ENCODE measurements at regions not wholly inside any gene's neighbourhood (a gene's known extent, or its start where the extent isn't known, plus 50 kb on each side); places are given as distances from the start of the nearest gene placed in this dataset.

DNA sequence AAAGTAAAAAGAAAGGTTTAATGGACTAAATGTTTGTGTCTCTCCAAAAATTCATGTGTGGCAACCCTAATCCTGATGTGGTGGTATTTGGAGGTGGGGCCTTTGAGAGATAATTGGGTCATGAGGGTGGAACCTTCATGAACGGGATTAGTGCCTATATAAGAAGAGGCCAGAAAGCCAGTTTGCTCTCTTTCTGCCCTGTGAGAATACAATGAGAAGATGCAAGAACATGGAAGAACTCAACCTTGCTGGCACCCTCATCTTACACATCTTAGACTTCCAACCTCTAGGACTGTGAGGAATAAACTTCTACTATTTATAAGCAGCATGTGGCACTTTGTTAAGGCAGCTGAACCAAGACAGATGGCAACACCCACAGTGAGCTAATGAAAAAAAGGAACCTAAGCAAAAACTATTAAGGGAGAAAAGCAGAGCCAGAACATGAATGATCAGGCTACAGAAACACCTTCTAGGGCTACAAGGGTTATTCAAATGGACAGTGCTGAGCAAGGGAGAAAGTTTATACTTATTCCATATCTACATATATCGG is 159.5 kb downstream of the PLK2 start:
- no peaks in the 10 kb centered on the region for H3F3A ChIP-seq (replicated peaks; ENCODE audit: insufficient read depth)
- H3K27ac ChIP-seq (ENCODE audit: low read depth in 2 of 2, low read length in 1 of 2) = no peak overlapping the region
- no peaks in the 10 kb centered on the region for H3K9me2 ChIP-seq
- DNase-seq = no peak
- 94% methylated on average over 2 of the region's 2 CpGs for WGBS (ENCODE audit: low lambda C conversion rate)
- no peaks in the 10 kb centered on the region for H3K36me3 ChIP-seq (replicated peaks in 1 of 2; ENCODE audit: control insufficient read depth in 1 of 2, insufficient read depth in 2 of 2, low read length in 1 of 2)
- H3K4me3 ChIP-seq (ENCODE audit: low read depth in 2 of 2, low read length in 1 of 2) = no peak overlapping the region
- H3K4me1 ChIP-seq (ENCODE audit: control insufficient read depth in 1 of 2, insufficient read depth in 2 of 2, low read depth in 1 of 2, low read length in 1 of 2) = no peaks in the 10 kb centered on the region; a peak in 1 of 4 replicates
- ChIA-PET POLR2A (no interaction called here), CTCF (no interaction called here)
- TF ChIP-seq, protein P1, sequence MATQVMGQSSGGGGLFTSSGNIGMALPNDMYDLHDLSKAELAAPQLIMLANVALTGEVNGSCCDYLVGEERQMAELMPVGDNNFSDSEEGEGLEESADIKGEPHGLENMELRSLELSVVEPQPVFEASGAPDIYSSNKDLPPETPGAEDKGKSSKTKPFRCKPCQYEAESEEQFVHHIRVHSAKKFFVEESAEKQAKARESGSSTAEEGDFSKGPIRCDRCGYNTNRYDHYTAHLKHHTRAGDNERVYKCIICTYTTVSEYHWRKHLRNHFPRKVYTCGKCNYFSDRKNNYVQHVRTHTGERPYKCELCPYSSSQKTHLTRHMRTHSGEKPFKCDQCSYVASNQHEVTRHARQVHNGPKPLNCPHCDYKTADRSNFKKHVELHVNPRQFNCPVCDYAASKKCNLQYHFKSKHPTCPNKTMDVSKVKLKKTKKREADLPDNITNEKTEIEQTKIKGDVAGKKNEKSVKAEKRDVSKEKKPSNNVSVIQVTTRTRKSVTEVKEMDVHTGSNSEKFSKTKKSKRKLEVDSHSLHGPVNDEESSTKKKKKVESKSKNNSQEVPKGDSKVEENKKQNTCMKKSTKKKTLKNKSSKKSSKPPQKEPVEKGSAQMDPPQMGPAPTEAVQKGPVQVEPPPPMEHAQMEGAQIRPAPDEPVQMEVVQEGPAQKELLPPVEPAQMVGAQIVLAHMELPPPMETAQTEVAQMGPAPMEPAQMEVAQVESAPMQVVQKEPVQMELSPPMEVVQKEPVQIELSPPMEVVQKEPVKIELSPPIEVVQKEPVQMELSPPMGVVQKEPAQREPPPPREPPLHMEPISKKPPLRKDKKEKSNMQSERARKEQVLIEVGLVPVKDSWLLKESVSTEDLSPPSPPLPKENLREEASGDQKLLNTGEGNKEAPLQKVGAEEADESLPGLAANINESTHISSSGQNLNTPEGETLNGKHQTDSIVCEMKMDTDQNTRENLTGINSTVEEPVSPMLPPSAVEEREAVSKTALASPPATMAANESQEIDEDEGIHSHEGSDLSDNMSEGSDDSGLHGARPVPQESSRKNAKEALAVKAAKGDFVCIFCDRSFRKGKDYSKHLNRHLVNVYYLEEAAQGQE (IDR thresholded peaks at IDR 0.05; ENCODE audit: low read depth, low read length) = no peak
- no peak overlapping the region for H3K4me2 ChIP-seq
- no peak overlapping the region for H3K9ac ChIP-seq
- no peaks in the 10 kb centered on the region for H3K27me3 ChIP-seq (ENCODE audit: insufficient read depth)
- H2AFZ ChIP-seq (ENCODE audit: low read depth) = no peak overlapping the region
- H3K9me3 ChIP-seq = no peaks in the 10 kb centered on the region
- no peaks in the 10 kb centered on the region for H3K79me2 ChIP-seq (ENCODE audit: insufficient read depth)
- no peaks in the 10 kb centered on the region for H4K20me1 ChIP-seq (ENCODE audit: insufficient read depth)

DNA sequence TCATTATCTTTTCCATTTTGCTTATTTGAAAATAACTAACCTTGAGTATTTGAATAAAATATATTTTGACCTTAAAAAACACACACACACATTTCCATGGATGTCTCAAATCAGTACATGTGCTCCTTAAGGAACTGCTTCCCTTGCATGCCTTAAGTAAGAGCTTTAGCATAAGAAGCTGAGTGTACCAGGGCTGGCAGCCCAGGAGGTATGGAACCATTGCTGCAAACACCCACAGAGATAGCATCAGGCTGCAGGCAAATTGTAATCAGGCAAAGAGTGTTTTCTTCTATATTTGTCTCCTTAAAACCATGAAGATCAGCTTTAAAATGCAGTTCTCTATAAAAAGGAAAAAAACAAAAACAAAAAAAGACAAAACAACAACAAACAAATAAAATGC is 160.6 kb downstream of the PLK2 start:
- no peak overlapping the region for H3K4me2 ChIP-seq
- no peaks in the 10 kb centered on the region for H3K36me3 ChIP-seq (replicated peaks in 1 of 2; ENCODE audit: control insufficient read depth in 1 of 2, insufficient read depth in 2 of 2, low read length in 1 of 2)
- no peaks in the 10 kb centered on the region for H4K20me1 ChIP-seq (ENCODE audit: insufficient read depth)
- ChIA-PET POLR2A (no interaction called here), CTCF (interaction anchor here (1.4 kb wide), 1 partner anchor 162 kb away, joined by 5 read pairs; no protein-coding TSS in a partner anchor)
- DNase-seq = no peak
- H3K9ac ChIP-seq = no peak overlapping the region
- H3K4me1 ChIP-seq (ENCODE audit: control insufficient read depth in 1 of 2, insufficient read depth in 2 of 2, low read depth in 1 of 2, low read length in 1 of 2) = no peaks in the 10 kb centered on the region
- no peaks in the 10 kb centered on the region for H3F3A ChIP-seq (replicated peaks; ENCODE audit: insufficient read depth)
- H3K27me3 ChIP-seq (ENCODE audit: insufficient read depth) = no peaks in the 10 kb centered on the region
- peak overlapping the region; percentile 4; the same call in 1 of the 2 replicates for H2AFZ ChIP-seq (ENCODE audit: low read depth)
- no peak for TF ChIP-seq EP300 (IDR thresholded peaks at IDR 0.05; ENCODE audit: borderline replicate concordance in 1 of 2, low read depth in 1 of 2, low read length in 1 of 2)
- TF ChIP-seq FOXM1 (IDR thresholded peaks at IDR 0.05; ENCODE audit: low read depth) = no peak
- TF ChIP-seq, protein P2, sequence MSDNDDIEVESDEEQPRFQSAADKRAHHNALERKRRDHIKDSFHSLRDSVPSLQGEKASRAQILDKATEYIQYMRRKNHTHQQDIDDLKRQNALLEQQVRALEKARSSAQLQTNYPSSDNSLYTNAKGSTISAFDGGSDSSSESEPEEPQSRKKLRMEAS (IDR thresholded peaks at IDR 0.05; ENCODE audit: low read depth) = no peak
- no peak for TF ChIP-seq POLR2AphosphoS5 (IDR thresholded peaks at IDR 0.05; ENCODE audit: low read depth, low read length)
- TF ChIP-seq RXRA (IDR thresholded peaks at IDR 0.05; ENCODE audit: borderline replicate concordance, low read depth) = no peak
- no peak for TF ChIP-seq ELF1 (IDR thresholded peaks at IDR 0.05)
- TF ChIP-seq, protein P1 (IDR thresholded peaks at IDR 0.05; ENCODE audit: low read depth, low read length) = no peak
- TF ChIP-seq NFIC (IDR thresholded peaks at IDR 0.05; ENCODE audit: borderline replicate concordance) = no peak
- TF ChIP-seq, protein P3, sequence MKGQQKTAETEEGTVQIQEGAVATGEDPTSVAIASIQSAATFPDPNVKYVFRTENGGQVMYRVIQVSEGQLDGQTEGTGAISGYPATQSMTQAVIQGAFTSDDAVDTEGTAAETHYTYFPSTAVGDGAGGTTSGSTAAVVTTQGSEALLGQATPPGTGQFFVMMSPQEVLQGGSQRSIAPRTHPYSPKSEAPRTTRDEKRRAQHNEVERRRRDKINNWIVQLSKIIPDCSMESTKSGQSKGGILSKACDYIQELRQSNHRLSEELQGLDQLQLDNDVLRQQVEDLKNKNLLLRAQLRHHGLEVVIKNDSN (IDR thresholded peaks at IDR 0.05; ENCODE audit: borderline replicate concordance, low read depth) = no peak
- H3K27ac ChIP-seq (ENCODE audit: low read depth in 2 of 2, low read length in 1 of 2) = no peak overlapping the region
- H3K9me2 ChIP-seq = no peaks in the 10 kb centered on the region
- H3K9me3 ChIP-seq = no peaks in the 10 kb centered on the region
- H3K79me2 ChIP-seq (ENCODE audit: insufficient read depth) = no peaks in the 10 kb centered on the region
- H3K4me3 ChIP-seq (ENCODE audit: low read depth in 2 of 2, low read length in 1 of 2) = no peak overlapping the region
